AG04450 (cell line): ENCODE measurements at regions not wholly inside any gene's neighbourhood (a gene's known extent, or its start where the extent isn't known, plus 50 kb on each side); places are given as distances from the start of the nearest gene placed in this dataset.
"Not testable (repeated sequence)": the region's sequence is repeated elsewhere in the genome, so short reads cannot be mapped to it uniquely, and the experiment has no call there.

Experiments used
- CTCF ChIA-PET: fragments of 300-600, 350-600 bp; formaldehyde crosslinking; extraction: SDS; loops from one replicate; lab custom pipeline; 2022; ENCODE audit warnings: antibody characterized with exemption, inconsistent platforms; lab: Charles Lee
- POLR2A ChIA-PET: fragments of 350-600 bp; formaldehyde crosslinking; extraction: SDS; loops from one replicate; lab custom pipeline; 2021; ENCODE audit warnings: antibody characterized with exemption, inconsistent platforms; lab: Yijun Ruan, JAX
- DNase-seq: peaks from one replicate; pipeline ENCODE4 v3.0.0-alpha.2; 2011; ENCODE audit warnings: low read depth, low spot score
- H3K27ac ChIP-seq: one replicate; pipeline ENCODE4 v1.5.1; 2012; ENCODE audit warnings: low read depth, low read length, control low read depth
- H3K27me3 ChIP-seq: one replicate; pipeline ENCODE4 v1.6.0; 2012; ENCODE audit warnings: low read length; ENCODE audit not compliant: control insufficient read depth, insufficient read depth
- H3K4me3 ChIP-seq: 2 replicates; pipeline ENCODE4 v1.5.1; 2011; ENCODE audit warnings: mild to moderate bottlenecking, low read depth, low read length, control low read depth
- H3K9me3 ChIP-seq: 2 replicates; pipeline ENCODE4 v1.5.1; 2012; ENCODE audit warnings: low read length; ENCODE audit not compliant: control insufficient read depth, insufficient read depth
- TF ChIP-seq, protein P1 (sequence below): IDR thresholded peaks from 2 replicates; pipeline ENCODE4 v1.5.1; 2011; ENCODE audit warnings: low read depth, low read length, control low read depth, inconsistent platforms

GRCh38 chr14:106578481-106578880 is 1052.1 kb downstream of the TMEM121 start:
- Histone ChIP-seq H3K4me3 (no peak overlapping the region), H3K27ac (no peak overlapping the region), H3K9me3 (peaks cover 41% of the 10 kb centered on the region), H3K27me3 (no peaks in the 10 kb centered on the region)
- CTCF ChIA-PET: no interaction called here
- TF ChIP-seq, protein P1, sequence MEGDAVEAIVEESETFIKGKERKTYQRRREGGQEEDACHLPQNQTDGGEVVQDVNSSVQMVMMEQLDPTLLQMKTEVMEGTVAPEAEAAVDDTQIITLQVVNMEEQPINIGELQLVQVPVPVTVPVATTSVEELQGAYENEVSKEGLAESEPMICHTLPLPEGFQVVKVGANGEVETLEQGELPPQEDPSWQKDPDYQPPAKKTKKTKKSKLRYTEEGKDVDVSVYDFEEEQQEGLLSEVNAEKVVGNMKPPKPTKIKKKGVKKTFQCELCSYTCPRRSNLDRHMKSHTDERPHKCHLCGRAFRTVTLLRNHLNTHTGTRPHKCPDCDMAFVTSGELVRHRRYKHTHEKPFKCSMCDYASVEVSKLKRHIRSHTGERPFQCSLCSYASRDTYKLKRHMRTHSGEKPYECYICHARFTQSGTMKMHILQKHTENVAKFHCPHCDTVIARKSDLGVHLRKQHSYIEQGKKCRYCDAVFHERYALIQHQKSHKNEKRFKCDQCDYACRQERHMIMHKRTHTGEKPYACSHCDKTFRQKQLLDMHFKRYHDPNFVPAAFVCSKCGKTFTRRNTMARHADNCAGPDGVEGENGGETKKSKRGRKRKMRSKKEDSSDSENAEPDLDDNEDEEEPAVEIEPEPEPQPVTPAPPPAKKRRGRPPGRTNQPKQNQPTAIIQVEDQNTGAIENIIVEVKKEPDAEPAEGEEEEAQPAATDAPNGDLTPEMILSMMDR: no peak
- POLR2A ChIA-PET: no interaction called here
- DNase-seq: no peak

GRCh38 chr14:106579084-106579483 is 1052.7 kb downstream of the TMEM121 start:
- H3K9me3 ChIP-seq: peaks cover 44% of the 10 kb centered on the region
- no peak overlapping the region for H3K4me3 ChIP-seq
- no peak for DNase-seq
- ChIA-PET CTCF (no interaction called here), POLR2A (no interaction called here)
- TF ChIP-seq, protein P1: no peak
- H3K27ac ChIP-seq: no peak overlapping the region
- H3K27me3 ChIP-seq: no peaks in the 10 kb centered on the region

DNA sequence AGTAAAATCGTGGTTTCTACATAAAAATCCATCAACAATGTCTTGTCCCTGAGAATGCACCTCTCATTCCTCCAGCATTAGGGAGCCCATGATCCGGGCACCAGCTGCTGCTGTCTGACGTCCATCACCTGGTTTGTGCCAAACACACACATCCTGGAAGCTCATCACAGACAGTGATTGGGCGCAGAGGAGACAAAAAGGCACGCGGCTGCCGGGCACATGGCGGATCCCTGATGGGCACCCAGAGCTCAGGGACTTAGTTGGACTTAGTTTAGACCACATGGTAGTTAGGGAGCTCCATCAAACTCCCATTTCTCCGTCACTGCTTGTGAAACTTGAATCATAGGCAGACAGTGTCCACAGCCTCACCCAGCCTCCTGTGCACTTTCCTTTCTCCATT is 1059.3 kb downstream of the TMEM121 start:
- no peaks in the 10 kb centered on the region for H3K27me3 ChIP-seq
- H3K9me3 ChIP-seq: peaks cover 44% of the 10 kb centered on the region
- H3K27ac ChIP-seq: no peak overlapping the region
- TF ChIP-seq, protein P1: no peak
- H3K4me3 ChIP-seq: no peak overlapping the region
- DNase-seq: no peak
- ChIA-PET POLR2A (no interaction called here), CTCF (no interaction called here)

DNA sequence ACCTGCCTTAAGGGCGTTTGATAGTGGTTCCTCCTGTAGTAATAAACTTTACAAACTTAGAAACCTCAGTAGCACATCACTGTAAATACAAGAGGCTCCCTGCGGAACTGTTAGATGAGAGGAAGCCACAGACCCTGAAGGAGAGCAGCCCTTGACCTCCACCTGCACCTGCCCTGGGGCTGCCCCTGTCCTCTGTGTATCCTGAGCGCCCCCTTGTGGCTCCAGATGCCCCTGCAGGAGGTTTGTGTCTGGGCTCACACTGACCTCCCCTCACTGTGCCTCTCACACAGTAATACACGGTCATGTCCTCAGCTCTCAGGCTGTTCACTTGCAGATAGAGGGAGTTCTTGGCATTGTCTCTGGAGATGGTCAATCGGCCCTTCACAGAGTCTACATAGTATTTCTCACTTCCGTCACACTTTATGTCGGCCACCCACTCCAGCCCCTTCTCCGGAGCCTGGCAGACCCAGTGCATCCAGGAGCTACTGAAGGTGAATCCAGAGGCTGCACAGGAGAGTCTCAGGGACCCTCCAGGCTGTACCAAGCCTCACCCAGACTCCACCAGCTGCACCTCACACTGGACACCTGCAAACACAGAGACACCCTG is 1059.8 kb downstream of the TMEM121 start:
- no peak for DNase-seq
- ChIA-PET CTCF (no interaction called here), POLR2A (no interaction called here)
- H3K27me3 ChIP-seq: no peaks in the 10 kb centered on the region
- no peak overlapping the region for H3K4me3 ChIP-seq
- no peak overlapping the region for H3K27ac ChIP-seq
- TF ChIP-seq, protein P1: no peak
- H3K9me3 ChIP-seq: peaks cover 46% of the 10 kb centered on the region

GRCh38 chr14:106591539-106591938 is 1065.2 kb downstream of the TMEM121 start:
- not testable (repeated sequence) for H3K27me3 ChIP-seq

GRCh38 chr14:106592115-106592852 is 1065.9 kb downstream of the TMEM121 start:
- H3K4me3 ChIP-seq, H3K27ac ChIP-seq, POLR2A ChIA-PET, DNase-seq, CTCF ChIA-PET, H3K27me3 ChIP-seq: not testable (repeated sequence)
- peaks cover 12% of the 10 kb centered on the region for H3K9me3 ChIP-seq

More at GRCh38 chr14:106591539-106591938, 1065.2 kb downstream of the TMEM121 start:
- DNase-seq, H3K27ac ChIP-seq, POLR2A ChIA-PET, CTCF ChIA-PET, H3K4me3 ChIP-seq: not testable (repeated sequence)
- peaks cover 18% of the 10 kb centered on the region for H3K9me3 ChIP-seq
